Activated CD4-positive, alpha-beta T cell treated with anti-CD3 and anti-CD28 coated beads for 4 hours (primary cell): ENCODE measurements at regions not wholly inside any gene's neighbourhood (a gene's known extent, or its start where the extent isn't known, plus 50 kb on each side); places are given as distances from the start of the nearest gene placed in this dataset.

ENCODE experiments used
- DNase-seq, 2 donors: peaks; one replicate each; pipeline ENCODE4 v3.0.0-alpha.2; 2020

DNA sequence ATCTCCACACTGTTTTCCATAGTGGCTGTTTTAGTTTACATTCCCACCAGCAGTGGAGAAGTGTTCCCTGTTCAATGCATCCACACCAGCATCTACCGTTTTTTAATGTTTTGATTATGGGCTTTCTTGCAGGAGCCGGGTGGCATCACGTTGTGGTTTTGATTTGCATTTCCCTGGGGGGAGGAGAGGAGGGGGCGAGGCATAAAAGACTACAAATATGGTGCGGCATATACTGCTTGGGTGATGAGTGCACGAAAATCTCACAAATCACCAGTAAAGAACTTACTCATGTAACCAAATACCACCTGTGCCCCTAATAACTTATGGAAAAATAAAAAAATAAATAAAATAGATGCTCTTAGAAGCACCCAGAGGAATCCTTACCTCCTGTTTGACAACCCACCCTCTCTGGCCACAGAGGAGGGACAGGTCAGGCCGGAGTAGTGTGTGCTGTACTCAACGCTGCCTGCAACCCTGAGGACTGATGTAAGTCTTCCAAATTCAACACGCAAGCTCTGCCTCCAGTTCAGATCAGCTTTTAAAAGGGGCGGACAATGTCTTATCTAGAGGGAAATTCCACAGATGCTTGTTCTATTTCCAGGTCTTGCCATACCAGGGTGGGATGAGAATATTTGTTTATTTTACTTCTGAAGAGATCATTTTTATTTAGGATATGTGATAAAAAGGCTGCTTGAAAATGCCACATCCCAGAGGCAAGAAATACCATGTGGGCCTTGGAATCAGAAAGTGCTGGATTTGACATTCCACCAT lies 329.6 kb upstream of the B3GAT1 start:
- DNase-seq, result no peak

DNA sequence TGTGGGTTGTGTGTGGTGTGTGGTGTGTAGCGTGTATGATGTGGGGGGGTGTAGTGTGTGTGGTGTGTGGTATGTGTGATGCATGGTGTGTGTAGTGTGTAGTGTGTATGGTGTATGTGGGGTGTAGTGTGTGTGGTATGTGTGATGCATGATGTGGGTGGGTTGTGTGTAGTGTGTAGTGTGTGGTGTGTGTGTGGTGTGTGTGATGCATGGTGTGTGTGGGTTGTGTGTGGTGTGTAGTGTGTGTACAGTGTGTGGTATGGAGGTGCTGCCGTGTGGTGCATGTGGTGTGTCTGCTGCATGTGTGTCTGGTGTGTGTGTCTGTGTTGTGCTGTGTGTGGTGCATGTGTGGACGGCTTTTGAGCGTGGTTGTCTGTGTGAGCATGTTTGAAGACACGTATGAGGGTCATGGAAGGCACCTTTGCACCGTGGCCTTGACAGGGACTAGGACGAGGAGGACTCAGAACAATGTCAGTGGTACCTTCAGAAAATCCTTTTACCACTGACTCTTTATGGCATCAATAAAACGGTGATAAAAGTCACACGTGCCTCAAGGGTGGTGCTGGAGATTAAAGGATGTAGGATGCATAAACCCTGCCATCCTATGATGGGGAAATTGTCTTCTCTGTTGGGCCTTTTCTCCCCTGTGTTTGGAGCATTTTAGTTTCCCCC lies 328.7 kb upstream of the B3GAT1 start:
- no peak for DNase-seq

DNA sequence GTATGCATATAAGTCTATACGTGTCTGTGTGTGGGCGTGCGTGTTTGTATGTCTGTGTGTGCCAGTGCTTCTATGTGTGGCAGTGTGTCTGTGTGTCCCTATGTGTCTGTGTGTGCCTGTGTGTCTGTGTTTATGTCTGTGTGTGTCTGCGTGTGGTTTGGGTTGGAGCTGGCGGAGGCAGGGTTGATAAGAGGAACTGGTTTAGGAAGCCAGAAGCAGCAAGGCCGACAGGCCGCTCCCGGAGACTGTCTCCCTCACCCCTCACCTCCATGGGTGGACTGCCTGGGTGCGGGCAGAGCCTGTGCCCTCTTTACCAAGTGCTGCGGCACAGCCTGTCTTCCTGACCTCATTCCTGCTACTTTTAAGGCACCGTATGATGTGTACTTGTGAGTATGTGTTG lies 327.1 kb upstream of the B3GAT1 start:
- no peak for DNase-seq

DNA sequence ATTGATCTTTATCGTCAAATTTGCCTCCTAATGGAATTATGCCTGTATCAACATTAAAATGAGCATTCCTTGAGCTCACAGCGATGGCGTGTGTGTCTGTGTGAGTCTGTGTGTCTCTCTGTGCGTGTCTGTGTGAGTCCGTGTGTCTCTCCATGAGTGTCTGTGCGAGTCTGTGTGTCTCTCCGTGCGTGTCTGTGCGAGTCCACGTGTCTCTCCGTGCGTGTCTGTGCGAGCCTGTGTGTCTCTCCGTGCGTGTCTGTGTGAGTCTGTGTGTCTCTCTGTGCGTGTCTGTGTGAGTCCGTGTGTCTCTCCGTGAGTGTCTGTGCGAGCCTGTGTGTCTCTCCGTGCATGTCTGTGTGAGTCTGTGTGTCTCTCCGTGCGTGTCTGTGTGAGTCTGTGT lies 326.5 kb upstream of the B3GAT1 start:
- DNase-seq, result no peak

DNA sequence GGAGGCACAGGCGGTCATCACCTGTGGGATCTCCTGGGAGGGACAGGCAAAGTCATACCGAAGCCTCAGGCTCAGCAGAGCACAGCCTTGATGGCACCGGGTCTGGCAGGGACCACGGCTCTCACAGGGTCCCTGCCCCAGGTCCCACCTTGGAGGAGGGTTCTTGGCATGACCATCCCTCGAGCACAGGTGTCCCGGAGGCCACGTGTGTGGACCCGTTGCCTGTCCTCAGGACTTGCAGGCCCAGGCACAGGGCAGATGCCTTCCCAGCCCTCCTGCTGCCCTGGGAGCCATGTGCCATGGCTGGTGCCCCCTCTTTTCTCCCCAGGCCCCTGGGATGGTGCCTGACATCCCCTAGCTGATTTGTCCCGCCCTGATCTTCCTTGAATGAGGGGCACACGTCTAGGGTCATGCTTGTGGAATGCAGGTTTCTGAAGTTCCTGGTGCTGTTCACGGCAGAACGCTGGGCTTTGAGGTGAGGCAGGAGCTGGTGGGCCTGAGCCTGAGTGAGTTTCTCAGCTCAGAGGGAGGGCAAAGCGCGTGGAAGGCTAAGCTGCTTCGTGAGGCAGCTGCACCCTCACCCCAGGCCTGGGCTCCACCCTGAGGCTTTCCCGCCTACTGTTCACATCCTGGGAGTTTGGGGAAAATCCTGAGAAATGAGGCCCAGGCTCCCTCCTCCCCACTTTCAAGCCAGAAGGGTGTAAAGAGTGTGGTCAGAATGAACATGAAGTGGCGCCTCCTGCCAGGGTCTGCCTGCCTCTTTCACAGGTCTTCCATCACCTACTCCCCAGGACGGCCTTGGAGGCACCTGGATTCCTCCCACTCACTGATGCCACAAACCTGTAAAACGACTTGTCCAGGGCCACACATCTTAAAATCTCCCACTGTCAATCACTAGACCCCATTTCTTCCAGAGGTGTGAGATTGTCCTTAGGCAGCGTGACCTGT lies 325.8 kb upstream of the B3GAT1 start:
- no peak for DNase-seq

DNA sequence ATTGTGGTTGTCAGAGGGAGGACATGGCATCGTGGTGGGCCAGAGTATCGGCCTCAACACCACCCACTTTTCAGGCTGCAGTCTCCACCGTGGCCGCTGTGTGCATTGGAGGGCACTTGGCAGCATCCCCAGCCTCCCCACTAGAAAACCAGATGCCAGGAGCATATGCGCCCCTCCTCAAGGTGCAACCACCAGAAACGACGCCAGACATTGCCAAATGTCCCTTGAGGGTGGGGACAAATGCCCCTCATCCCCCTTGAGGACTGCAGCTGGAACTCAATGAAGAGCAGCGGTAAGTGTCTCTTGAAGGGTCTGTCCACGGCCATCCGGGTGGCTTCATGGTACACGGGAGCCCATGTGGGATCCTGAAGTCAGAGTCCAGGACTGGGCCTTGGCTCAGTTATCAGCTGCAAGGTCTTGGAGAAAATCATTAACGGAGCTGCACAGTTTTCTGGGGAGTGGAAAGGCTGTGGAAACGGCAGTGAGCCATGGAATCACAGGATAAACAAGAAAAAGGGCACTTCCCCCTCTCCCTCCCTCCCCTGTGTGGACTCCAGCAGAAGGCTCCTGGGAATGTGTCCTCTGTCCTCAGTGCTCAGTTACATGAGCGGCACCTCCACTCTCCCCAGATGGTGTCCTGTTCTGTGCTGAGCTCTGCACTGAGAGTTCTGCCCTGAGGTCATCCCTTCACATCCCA lies 324.4 kb upstream of the B3GAT1 start:
- no peak for DNase-seq

DNA sequence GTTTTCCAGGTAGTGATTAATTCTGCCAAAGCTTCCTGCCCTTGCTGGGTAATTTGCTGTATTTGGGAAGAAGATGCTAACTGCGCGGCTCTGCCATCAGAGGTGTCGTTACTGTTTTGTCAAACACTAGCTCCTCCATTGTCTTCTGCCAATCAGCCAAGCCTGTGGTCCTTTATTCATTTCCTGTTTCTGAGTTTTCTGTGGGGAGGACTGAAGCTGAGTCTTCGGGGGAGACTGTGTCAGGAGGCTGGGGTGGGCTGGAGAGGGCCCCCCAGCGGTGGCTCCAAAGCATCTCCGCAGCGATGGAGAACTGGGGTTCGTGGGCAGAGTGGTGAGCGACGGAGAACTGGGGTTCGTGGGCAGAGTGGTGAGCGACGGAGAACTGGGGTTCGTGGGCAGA lies 322.9 kb upstream of the B3GAT1 start:
- DNase-seq, result no peak

DNA sequence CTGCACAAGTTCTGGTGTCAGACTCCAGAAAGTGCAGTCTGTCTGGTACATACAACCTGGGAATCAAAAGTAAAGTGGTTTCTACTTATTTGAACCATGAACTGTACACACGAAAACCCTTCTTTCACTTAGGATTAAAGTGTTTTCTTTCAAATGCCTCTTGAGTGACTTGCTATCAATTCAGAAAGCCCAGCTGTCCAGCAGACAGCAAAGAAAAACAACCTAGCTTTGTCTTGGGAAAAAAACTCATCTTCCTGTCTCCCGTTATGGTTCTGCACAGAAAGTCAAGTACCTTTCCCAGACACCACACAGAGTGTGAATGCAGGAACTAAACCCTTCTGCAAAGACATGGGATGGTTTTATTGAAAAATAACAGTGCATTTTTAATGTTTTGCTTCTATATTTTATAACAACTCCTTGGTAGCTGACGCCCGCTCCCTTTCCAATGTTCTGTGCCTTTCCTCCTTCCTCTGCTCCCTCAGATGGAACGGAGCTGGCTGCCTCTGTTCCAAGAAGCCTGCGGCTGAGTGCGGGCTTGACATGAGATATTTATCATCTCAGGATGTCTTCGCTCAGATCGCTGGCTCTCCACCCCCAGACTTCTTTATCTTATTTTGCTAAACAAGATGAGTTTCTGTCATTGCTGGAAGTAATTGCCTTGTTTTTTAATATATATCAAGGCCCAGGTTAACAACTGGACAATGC lies 322.3 kb upstream of the B3GAT1 start:
- DNase-seq, result no peak

DNA sequence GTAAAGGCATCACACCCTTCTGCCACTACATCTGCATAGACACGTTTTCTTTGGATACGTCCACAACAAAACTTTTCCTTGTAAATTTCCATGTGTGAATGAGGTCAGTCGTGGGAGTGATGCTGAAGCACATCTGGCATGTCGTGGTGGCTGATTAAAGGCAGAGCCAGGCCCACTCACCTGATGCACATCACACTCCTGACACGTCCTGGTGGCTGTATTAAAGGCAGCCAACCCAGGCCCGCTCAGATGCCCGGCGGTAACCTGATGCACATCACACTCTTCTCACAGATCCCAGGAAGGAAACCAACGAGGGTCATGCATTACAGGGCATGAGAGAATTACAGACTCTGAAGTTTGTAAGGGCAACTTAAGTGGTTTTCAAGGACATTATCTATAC lies 321.6 kb upstream of the B3GAT1 start:
- no peak for DNase-seq

DNA sequence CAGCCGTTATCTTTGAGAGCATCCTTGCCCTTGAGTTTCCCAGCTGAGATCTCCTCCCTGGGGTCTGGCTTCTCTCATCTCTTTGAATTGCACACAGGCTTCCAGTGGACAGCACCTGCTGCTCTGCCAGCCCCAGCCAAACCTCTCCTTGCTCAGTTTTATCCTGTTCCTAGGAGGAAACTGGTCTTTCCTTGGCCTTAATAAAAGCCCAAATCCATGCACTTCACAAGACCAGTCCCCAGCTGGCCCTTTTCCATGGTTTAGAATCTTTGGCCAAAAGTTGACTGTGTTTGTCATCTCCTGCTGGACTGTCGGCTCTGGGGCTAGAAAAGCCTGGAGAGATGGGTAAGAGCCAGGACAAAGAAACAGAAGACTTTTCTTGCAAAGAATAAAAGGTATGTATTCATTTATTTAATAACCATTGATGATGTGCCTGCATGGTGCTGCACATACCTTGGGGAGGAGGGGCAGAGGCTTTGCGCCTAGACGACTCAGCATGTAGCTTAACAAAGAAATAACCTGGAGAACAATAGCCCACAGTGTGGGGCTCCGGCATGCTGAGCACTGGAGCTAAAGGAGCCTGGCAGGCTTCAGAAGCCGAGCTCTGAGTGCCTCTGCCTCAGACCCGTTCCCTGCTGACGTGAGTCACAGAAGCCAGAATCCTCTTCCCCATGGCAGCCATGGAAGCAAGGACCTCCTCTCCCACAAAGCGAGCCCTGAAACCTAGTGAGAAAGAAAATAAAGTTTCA lies 319.3 kb upstream of the B3GAT1 start:
- DNase-seq, result no peak

DNA sequence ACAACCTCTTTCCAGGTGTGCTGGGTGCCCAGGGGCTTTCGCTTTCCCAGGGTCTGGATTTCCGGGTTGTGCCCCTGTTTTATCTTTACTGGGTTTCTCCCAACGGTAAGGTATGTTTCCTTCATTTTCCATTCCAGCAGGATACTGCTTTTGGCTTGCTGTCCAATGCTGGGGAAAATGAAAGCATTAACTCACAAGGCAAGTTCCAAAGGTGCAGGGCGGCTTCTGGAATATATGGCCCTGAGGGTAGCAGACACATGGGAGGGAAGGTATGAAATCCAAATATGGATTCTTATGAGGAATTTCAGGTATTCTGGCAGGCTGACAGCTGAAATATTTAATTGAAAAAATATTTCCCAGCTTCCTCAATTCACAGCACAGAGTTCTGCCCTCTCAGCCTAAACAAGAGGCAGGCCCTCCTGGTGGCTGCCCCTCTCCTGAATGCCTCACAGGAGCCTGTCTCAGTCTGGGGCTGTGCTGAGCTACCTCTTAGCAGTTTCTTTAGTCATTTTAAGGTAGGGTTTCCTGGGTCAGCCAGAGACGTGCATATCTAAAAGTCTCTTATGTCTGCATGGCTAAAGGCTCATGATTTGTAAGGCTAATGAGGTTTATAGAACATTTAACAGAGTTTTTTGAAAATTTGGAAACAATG lies 318.6 kb upstream of the B3GAT1 start:
- no peak for DNase-seq

DNA sequence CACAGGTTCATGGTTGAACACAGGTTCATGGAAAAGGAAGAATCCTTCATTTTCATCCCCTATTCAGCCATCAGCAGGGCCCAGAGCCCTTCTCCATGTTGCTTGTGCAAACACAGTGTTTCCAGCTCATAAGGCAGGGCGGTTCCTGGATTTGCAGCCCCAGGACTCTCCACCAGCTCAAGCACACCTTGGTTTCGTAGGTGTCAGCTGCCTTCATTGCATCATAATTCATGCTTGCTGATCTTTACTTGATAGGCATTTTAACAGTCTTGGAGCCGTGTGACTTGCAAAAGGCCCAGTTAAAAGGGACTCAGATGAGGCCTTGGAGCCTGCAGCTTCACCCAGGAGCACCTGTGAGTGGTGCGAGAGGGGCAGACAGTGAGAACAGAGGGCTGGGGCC lies 318.1 kb upstream of the B3GAT1 start:
- DNase-seq, result no peak

DNA sequence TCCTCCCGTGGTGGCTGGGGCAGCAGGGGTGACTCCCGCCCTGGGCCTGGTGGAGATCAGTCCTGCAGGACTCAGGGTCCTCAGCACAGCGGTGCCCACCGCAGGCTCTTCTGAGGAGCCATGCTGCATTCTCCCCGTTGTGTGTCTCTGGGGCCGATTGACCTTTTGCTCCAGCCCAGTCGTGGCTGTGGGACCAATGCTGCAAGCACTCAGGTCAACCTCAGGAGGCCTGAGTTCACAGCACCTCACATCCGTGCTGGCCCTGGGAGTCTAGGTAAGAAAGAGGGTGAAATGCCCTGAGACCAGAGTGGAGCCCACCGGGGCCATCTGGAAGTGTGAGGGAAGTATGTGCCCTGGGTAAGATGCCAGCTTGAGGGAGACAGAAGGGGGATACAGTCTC lies 316.1 kb upstream of the B3GAT1 start:
- no peak for DNase-seq

DNA sequence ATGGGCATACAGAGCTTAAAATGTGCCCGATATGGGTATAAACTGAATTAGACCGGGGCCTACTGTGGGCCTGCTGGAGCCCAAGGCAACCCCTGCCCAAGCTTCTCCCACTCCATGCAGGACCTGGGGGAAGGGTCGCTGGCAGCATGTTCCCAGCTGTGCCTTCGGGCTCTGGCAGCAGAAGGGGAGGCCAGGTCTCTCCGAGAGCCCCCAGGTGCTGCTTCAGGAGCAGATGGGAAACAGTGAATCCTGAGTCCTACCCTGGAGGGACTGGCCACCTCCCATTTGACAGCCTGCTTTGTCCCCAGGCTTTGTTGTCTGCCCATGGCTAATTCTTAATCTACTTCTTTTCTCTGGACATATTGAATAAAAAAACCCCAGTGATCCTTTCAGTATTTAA lies 315.6 kb upstream of the B3GAT1 start:
- DNase-seq, result no peak

DNA sequence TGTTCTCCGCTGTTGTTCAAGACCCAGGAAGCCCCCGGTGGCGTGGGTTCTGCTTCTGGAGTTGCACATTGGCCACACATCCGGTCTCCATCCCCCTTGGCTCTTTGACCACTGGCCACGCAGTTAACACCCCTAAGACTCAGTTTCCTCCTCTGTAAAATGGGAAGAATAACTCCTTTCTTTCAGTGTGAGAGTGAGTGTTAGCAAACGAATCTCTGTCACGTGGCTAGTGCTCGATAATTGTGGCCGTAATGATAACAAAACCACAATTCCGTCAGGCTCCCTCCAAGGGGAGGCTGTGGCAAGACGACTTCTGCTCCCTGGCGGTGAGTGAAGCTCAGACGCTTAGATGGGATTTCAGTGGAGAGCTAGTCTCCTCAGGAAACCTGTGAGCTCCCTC lies 315.2 kb upstream of the B3GAT1 start:
- DNase-seq, result no peak

DNA sequence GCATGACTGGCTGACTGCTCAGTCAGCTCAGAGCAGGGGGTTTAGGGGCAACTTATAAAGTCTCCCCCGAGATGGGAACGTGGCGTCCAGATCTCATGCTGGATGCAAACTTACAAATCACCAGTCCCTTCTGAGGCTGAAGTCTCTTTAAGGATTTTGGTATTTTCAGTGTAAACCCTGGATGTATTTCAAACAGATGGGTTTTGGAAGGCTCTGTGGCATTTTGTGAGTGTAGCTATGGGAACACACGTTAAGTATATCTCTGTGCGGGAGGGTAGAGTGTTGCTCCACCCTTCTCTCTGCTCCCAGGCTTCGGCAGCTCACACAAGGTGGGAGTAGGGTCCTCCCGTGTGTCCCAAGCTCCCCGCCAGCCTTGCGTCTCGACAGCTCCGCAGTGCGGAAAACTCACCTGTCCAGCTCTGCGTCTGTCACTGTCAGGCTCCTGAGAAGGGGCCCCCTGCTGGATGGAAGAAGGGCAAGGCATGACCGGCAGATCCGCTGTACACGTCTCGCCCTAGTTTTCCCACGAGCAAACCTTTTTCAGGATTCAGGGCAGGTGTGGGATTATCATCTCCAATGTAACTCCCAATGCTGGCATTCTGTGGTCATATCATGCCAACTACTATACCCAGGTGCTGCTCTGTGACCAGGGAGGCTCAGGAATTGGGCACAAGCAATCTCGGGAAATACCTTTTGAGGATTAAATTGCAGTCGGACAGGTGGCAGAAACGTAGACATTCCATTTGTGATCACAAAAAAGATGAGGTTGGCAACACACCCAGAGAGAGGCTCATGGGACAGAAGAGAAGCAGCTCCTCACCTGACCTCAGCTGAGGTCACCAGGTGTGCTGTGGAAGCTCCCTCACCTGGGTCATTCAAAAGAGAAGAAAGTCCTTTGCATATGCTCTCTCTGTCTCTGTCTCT lies 313.9 kb upstream of the B3GAT1 start:
- DNase-seq, result no peak

DNA sequence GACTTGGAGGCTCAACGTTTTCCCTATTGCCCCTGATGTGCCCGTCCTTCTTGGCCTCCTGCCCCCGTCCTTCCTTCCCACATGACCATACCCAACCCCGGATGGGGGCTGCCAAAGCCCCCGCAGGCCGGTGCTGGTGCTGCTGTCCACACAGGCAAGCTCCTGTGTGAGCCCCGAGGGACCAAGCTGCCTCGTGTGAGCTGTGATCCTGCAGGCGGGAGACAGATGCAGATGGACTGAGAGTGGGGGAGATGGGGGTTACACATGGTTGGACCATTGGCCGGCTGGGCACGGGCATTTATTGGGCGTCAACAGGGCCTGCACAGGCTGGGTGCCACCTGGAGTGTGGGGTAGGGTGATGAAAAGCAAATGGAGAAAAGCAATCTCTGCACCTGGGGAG lies 313.2 kb upstream of the B3GAT1 start:
- no peak for DNase-seq

DNA sequence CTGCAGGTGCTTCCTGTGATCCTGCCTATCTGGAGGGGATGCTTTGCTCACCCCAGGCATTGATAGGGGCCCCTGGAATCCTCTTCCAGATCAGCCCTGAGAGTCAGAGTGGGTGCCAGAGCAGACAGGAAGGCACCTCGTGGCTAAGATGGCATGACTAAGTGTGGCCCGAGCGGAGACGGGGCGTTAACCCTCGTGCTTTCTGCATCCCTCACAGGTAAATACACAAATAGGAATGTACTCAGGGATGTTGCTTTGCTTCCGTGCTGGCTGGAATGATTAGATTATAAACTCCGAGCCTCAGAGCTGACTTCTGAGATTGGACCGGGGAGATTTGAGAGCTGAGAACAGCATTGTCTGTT lies 312.7 kb upstream of the B3GAT1 start:
- DNase-seq, result no peak

DNA sequence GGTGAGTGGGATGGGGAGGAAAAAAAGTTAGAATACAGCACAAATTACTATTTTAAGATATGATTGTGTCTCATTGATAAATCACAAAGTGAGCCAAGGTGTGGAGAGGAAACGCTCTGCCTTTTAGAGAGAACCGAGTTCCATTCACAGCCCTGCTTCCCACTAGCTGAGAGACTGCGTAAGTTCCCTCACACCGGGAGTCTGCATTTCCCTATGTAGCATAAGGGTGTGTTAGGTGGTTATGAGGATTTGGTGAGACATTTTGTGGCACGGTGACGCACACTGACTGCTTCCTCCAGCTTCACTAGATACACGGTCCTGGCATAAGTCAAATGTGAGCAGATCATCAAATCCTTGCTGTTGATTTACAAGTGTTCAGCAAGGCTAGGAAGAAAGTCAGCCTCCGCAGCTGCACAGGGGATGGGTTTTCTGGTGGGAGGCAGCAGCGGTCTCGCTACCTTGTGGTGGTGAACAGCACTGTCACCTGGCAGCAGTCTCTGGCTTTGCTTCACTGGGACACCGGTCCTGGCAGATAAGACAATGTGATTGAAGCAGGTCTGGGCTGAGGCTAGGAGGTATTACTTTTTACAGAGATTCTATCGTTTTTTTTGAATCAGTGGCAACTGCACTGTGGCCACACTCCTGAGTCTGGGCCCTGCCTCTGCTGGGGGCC lies 312.2 kb upstream of the B3GAT1 start:
- no peak for DNase-seq
